ENCODE measurements at regions not wholly inside any gene's neighbourhood (a gene's known extent, or its start where the extent isn't known, plus 50 kb on each side); places are given as distances from the start of the nearest gene placed in this dataset.

- Histone ChIP-seq H4K20me1 (ENCODE audit: insufficient read depth, low read length) (no peaks in the 10 kb centered on the region), H3K36me3 (replicated peaks; ENCODE audit: low read depth, low read length) (no peaks in the 10 kb centered on the region), H3K79me2 (ENCODE audit: low read length) (no peaks in the 10 kb centered on the region), H3K4me1 (ENCODE audit: low read length) (no peaks in the 10 kb centered on the region), H3K9ac (ENCODE audit: low read length) (no peak overlapping the region), H2AFZ (ENCODE audit: low read depth, low read length) (no peak overlapping the region), H3K9me3 (ENCODE audit: insufficient read depth, low read length) (no peaks in the 10 kb centered on the region), H3K27me3 (ENCODE audit: low read depth, low read length) (no peaks in the 10 kb centered on the region), H3K4me2 (ENCODE audit: low read length) (no peak overlapping the region), H3K4me3 (ENCODE audit: low read length) (no peak overlapping the region), H3K27ac (ENCODE audit: low read length) (no peak overlapping the region)
- TF ChIP-seq CTCF (IDR thresholded peaks at IDR 0.05; ENCODE audit: low read depth, low read length) (no peak), EZH2phosphoT487 (IDR thresholded peaks at IDR 0.05; ENCODE audit: low read depth) (no peak)
These were observed 126.9 kb upstream of the NEIL3 start for GRCh38 chr4:177182728-177183127.

- Histone ChIP-seq H3K36me3 (replicated peaks; ENCODE audit: low read depth, low read length) (no peaks in the 10 kb centered on the region), H3K9ac (ENCODE audit: low read length) (no peak overlapping the region), H3K79me2 (ENCODE audit: low read length) (no peaks in the 10 kb centered on the region), H3K4me1 (ENCODE audit: low read length) (no peaks in the 10 kb centered on the region), H3K4me2 (ENCODE audit: low read length) (no peak overlapping the region), H4K20me1 (ENCODE audit: insufficient read depth, low read length) (no peaks in the 10 kb centered on the region), H3K27me3 (ENCODE audit: low read depth, low read length) (no peaks in the 10 kb centered on the region), H2AFZ (ENCODE audit: low read depth, low read length) (no peak overlapping the region), H3K27ac (ENCODE audit: low read length) (no peak overlapping the region), H3K4me3 (ENCODE audit: low read length) (no peak overlapping the region), H3K9me3 (ENCODE audit: insufficient read depth, low read length) (no peaks in the 10 kb centered on the region)
- TF ChIP-seq EZH2phosphoT487 (IDR thresholded peaks at IDR 0.05; ENCODE audit: low read depth) (no peak), CTCF (IDR thresholded peaks at IDR 0.05; ENCODE audit: low read depth, low read length) (no peak)
These were observed 124.5 kb upstream of the NEIL3 start for GRCh38 chr4:177185151-177185550.

GRCh38 chr4:177185579-177185978 lies 124.1 kb upstream of the NEIL3 start:
- H4K20me1 ChIP-seq (ENCODE audit: insufficient read depth, low read length) = no peaks in the 10 kb centered on the region
- no peaks in the 10 kb centered on the region for H3K27me3 ChIP-seq (ENCODE audit: low read depth, low read length)
- H3K79me2 ChIP-seq (ENCODE audit: low read length) = no peaks in the 10 kb centered on the region
- no peak overlapping the region for H3K4me3 ChIP-seq (ENCODE audit: low read length)
- H3K4me2 ChIP-seq (ENCODE audit: low read length) = no peak overlapping the region
- H3K9ac ChIP-seq (ENCODE audit: low read length) = no peak overlapping the region
- H3K27ac ChIP-seq (ENCODE audit: low read length) = no peak overlapping the region
- H3K9me3 ChIP-seq (ENCODE audit: insufficient read depth, low read length) = no peaks in the 10 kb centered on the region
- H3K4me1 ChIP-seq (ENCODE audit: low read length) = no peaks in the 10 kb centered on the region
- no peak overlapping the region for H2AFZ ChIP-seq (ENCODE audit: low read depth, low read length)
- no peaks in the 10 kb centered on the region for H3K36me3 ChIP-seq (replicated peaks; ENCODE audit: low read depth, low read length)
- TF ChIP-seq EZH2phosphoT487 (IDR thresholded peaks at IDR 0.05; ENCODE audit: low read depth) (no peak), CTCF (IDR thresholded peaks at IDR 0.05; ENCODE audit: low read depth, low read length) (no peak)

GRCh38 chr4:177187371-177187770 lies 122.3 kb upstream of the NEIL3 start:
- TF ChIP-seq CTCF (IDR thresholded peaks at IDR 0.05; ENCODE audit: low read depth, low read length) = no peak
- no peak for TF ChIP-seq EZH2phosphoT487 (IDR thresholded peaks at IDR 0.05; ENCODE audit: low read depth)
- no peak overlapping the region for H3K9ac ChIP-seq (ENCODE audit: low read length)
- H3K79me2 ChIP-seq (ENCODE audit: low read length) = no peaks in the 10 kb centered on the region
- H3K27ac ChIP-seq (ENCODE audit: low read length) = no peak overlapping the region
- H3K4me2 ChIP-seq (ENCODE audit: low read length) = no peak overlapping the region
- H3K27me3 ChIP-seq (ENCODE audit: low read depth, low read length) = no peaks in the 10 kb centered on the region
- H3K4me1 ChIP-seq (ENCODE audit: low read length) = no peaks in the 10 kb centered on the region
- H4K20me1 ChIP-seq (ENCODE audit: insufficient read depth, low read length) = no peaks in the 10 kb centered on the region
- H3K4me3 ChIP-seq (ENCODE audit: low read length) = no peak overlapping the region
- no peaks in the 10 kb centered on the region for H3K9me3 ChIP-seq (ENCODE audit: insufficient read depth, low read length)
- no peak overlapping the region for H2AFZ ChIP-seq (ENCODE audit: low read depth, low read length)
- no peaks in the 10 kb centered on the region for H3K36me3 ChIP-seq (replicated peaks; ENCODE audit: low read depth, low read length)
